ENCODE measurements at regions not wholly inside any gene's neighbourhood (a gene's known extent, or its start where the extent isn't known, plus 50 kb on each side); places are given as distances from the start of the nearest gene placed in this dataset.

- no peak for TF ChIP-seq CTCF (IDR thresholded peaks at IDR 0.05; ENCODE audit: control extremely low read depth, extremely low read depth, low read depth, missing control alignments)
- ChIA-PET CTCF (interaction anchor here (1.4 kb wide), 1 partner anchor 16 kb away, joined by 3 read pairs; no protein-coding TSS in a partner anchor), POLR2A (no interaction called here)
- no peak for DNase-seq (ENCODE audit: extremely low spot score)
Measured at GRCh38 chr20:12110274-12110673, 192.6 kb downstream of the BTBD3 start.

DNA sequence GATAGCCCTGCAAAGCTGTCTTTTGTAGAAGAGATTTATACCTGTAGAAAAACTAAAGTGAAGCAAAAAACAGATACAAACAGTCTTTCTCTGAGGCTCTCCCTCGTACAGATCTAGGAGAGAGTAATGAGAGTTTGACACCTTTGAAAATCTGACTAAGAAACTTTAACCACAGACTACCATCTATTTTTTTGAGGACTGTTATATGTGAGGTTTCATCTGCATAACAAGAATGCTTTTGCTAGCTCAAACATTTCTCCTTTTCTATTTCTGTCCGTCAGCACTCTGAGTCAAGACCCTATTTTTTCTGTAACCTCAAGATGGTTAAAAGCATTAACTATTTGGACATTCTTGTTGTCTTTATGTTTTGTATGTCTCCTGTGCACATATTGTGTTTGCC, 193.0 kb downstream of the BTBD3 start:
- CTCF ChIA-PET: interaction anchor here (1.4 kb wide), 1 partner anchor 16 kb away, joined by 3 read pairs; no protein-coding TSS in a partner anchor
- no peak for TF ChIP-seq CTCF (IDR thresholded peaks at IDR 0.05; ENCODE audit: control extremely low read depth, extremely low read depth, low read depth, missing control alignments)
- POLR2A ChIA-PET: no interaction called here
- no peak for DNase-seq (ENCODE audit: extremely low spot score)

DNA sequence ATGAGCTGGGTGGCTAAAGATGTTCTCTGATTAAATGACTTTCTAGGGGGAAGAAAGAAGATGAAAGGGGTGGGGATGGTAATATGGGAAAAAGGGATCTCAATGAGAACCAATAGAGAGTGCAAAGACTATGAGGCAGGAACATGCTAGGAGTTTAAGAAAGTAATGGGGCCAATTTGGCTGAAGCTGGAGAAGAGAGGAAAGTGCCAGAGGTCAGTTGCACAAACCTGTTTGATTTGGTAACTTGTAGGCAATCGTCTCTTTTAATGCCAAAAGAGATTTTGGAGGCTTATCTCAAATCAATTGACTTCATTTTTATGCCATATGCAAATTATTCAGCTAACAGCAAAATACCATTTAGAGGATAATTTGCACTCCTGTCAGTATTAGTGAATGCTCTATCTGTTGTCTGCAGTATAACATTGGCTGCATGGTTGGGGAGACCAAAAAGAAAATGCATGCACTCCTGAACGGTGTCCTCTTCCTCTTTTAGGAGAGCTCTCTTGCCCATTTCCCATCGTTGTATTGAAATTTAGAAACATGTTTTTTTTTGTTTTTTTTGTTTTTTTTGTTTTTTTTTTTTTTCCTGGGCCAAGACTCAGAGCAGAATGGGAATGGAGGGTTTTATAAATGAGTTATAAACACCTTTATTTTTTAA, 193.9 kb downstream of the BTBD3 start:
- no peak for TF ChIP-seq CTCF (IDR thresholded peaks at IDR 0.05; ENCODE audit: control extremely low read depth, extremely low read depth, low read depth, missing control alignments)
- ChIA-PET CTCF (interaction anchor here (1.3 to 1.4 kb wide), 2 partner anchors 11 to 17 kb away, joined by 3 read pairs; no protein-coding TSS in a partner anchor), POLR2A (no interaction called here)
- no peak for DNase-seq (ENCODE audit: extremely low spot score)

DNA sequence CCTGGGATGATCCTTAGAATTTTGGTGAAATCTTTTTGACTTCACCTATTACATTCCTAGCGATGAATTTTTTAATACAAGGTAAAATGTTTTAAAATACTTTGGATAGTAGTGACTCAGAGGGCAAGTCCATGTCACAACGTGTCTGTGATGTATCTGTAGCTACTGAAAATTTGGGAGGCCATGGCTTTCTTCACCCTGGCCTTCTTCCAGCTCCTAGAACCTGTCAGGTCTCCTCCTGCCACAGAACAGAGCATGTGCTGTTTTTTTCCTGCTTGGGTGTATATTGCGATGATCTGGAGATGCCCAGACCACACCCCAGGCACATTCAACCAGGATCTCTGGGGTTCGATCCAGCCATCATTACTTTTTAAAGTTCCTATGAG, 194.4 kb downstream of the BTBD3 start:
- ChIA-PET POLR2A (no interaction called here), CTCF (interaction anchor here (1.3 kb wide), 1 partner anchor 11 kb away, joined by 3 read pairs; no protein-coding TSS in a partner anchor)
- no peak for TF ChIP-seq CTCF (IDR thresholded peaks at IDR 0.05; ENCODE audit: control extremely low read depth, extremely low read depth, low read depth, missing control alignments)
- no peak for DNase-seq (ENCODE audit: extremely low spot score)

DNA sequence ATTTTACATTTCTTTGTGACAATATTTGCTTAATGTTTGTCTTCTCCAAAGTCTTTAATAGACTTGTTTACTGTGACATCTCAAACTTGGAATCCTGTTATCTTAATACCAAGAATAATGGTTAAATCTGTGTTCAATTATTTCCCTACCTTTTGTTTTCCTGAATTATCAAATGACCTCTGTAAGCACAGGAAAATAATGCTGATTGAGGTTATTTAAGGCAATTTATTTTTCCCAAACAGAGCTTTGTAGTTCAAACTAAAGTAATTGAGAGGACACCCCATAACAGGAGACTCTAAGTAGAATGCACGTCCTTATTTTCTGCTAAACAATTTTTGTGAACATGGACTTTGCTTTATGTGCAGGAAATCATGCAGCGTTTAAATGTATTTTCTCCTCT, 195.0 kb downstream of the BTBD3 start:
- DNase-seq (ENCODE audit: extremely low spot score): no peak
- no peak for TF ChIP-seq CTCF (IDR thresholded peaks at IDR 0.05; ENCODE audit: control extremely low read depth, extremely low read depth, low read depth, missing control alignments)
- POLR2A ChIA-PET: no interaction called here
- CTCF ChIA-PET: interaction anchor here (1.3 kb wide), 1 partner anchor 12 kb away, joined by 3 read pairs; no protein-coding TSS in a partner anchor

GRCh38 chr20:12113075-12113467, 195.4 kb downstream of the BTBD3 start:
- no peak for TF ChIP-seq CTCF (IDR thresholded peaks at IDR 0.05; ENCODE audit: control extremely low read depth, extremely low read depth, low read depth, missing control alignments)
- POLR2A ChIA-PET: no interaction called here
- no peak for DNase-seq (ENCODE audit: extremely low spot score)
- CTCF ChIA-PET: no interaction called here

All from GM10248 (cell line).